WTC11 (cell line): ENCODE measurements at regions not wholly inside any gene's neighbourhood (a gene's known extent, or its start where the extent isn't known, plus 50 kb on each side); places are given as distances from the start of the nearest gene placed in this dataset.

ENCODE experiments used
- ATAC-seq: fragments of 200-7000 bp; cut with Tn5 transposase; 2 replicates; pipeline ENCODE4 v1.10.0; 2021; ENCODE audit warnings: mild to moderate bottlenecking, moderate library complexity
- CTCF ChIA-PET: fragments of 300-600 bp; sonication (Branson Sonifier 250); formaldehyde crosslinking; loops from one replicate; lab custom pipeline; 2021; ENCODE audit warnings: antibody characterized with exemption; lab: Charles Lee
- POLR2A ChIA-PET: fragments of 350-600 bp; sonication (Branson Sonifier 250); formaldehyde crosslinking; loops from one replicate; lab custom pipeline; 2021; ENCODE audit warnings: antibody characterized with exemption; lab: Charles Lee
- DNase-seq: peaks from one replicate; pipeline ENCODE4 v3.0.0; 2021; ENCODE audit warnings: low spot score
- H3K27ac Mint-ChIP-seq: 2 replicates; pipeline ENCODE4 v1.8.0; 2021; ENCODE audit warnings: mixed read lengths
- H3K27me3 Mint-ChIP-seq: 2 replicates; pipeline ENCODE4 v1.8.0; 2021; ENCODE audit warnings: low read depth, mild to moderate bottlenecking, moderate library complexity, mixed read lengths
- H3K36me3 Mint-ChIP-seq: 2 replicates; pipeline ENCODE4 v1.8.0; 2021; ENCODE audit warnings: mixed read lengths
- H3K4me1 Mint-ChIP-seq: 2 replicates; pipeline ENCODE4 v1.8.0; 2022; ENCODE audit warnings: mixed read lengths
- H3K4me3 Mint-ChIP-seq: 2 replicates; pipeline ENCODE4 v1.8.0; 2021; ENCODE audit warnings: mild to moderate bottlenecking, moderate library complexity, mixed read lengths
- H3K9me3 Mint-ChIP-seq: 2 replicates; pipeline ENCODE4 v1.8.0; 2021; ENCODE audit warnings: mixed read lengths
- FOXP1 ChIP-seq: sonication (generic); formaldehyde crosslinking; IDR thresholded peaks from 2 replicates; pipeline ENCODE4 v1.8.0; 2022; ENCODE audit warnings: missing genetic modification reagents, mild to moderate bottlenecking, moderate library complexity, borderline replicate concordance
- GRHL2 ChIP-seq: fragments of 250-450 bp; sonication (Bioruptor Pico); IDR thresholded peaks from 2 replicates; pipeline ENCODE4 v1.8.0; 2022; ENCODE audit warnings: mild to moderate bottlenecking, moderate library complexity; ENCODE audit not compliant: insufficient replicate concordance, severe bottlenecking
- GTF2I ChIP-seq: fragments of 250-450 bp; sonication (Bioruptor Pico); conservative IDR thresholded peaks from 2 replicates; pipeline ENCODE4 v1.4.0; 2021; ENCODE audit warnings: mild to moderate bottlenecking
- HMGA2 ChIP-seq: fragments of 250-450 bp; sonication (Bioruptor Pico); IDR thresholded peaks from 2 replicates; pipeline ENCODE4 v1.4.0; 2021; ENCODE audit warnings: mild to moderate bottlenecking, moderate library complexity
- IRF2 ChIP-seq: sonication (generic); formaldehyde crosslinking; IDR thresholded peaks from 2 replicates; pipeline ENCODE4 v1.8.0; 2022; ENCODE audit warnings: low read depth, missing genetic modification reagents, borderline replicate concordance
- JAZF1 ChIP-seq: fragments of 250-450 bp; sonication (Bioruptor Pico); IDR thresholded peaks from 2 replicates; pipeline ENCODE4 v1.9.0; 2021; ENCODE audit warnings: moderate library complexity, mild to moderate bottlenecking, inconsistent platforms
- KAT7 ChIP-seq: sonication (generic); formaldehyde crosslinking; IDR thresholded peaks from 2 replicates; pipeline ENCODE4 v1.8.1; 2023; ENCODE audit warnings: missing genetic modification reagents, mild to moderate bottlenecking, borderline replicate concordance
- MYBL2 ChIP-seq: sonication (generic); formaldehyde crosslinking; IDR thresholded peaks from 2 replicates; pipeline ENCODE4 v1.8.1; 2023; ENCODE audit warnings: mild to moderate bottlenecking, moderate library complexity, missing genetic modification reagents
- NFATC4 ChIP-seq: fragments of 250-450 bp; sonication (Bioruptor Pico); IDR thresholded peaks from 2 replicates; pipeline ENCODE4 v1.9.0; 2021; ENCODE audit warnings: mild to moderate bottlenecking
- NFE2L1 ChIP-seq: sonication (generic); formaldehyde crosslinking; IDR thresholded peaks from 2 replicates; pipeline ENCODE4 v1.8.1; 2023; ENCODE audit warnings: missing genetic modification reagents
- RELA ChIP-seq: sonication (generic); formaldehyde crosslinking; IDR thresholded peaks from 2 replicates; pipeline ENCODE4 v1.8.1; 2022; ENCODE audit warnings: missing genetic modification reagents, mild to moderate bottlenecking, borderline replicate concordance
- SMAD3 ChIP-seq: sonication (generic); formaldehyde crosslinking; IDR thresholded peaks from 2 replicates; pipeline ENCODE4 v1.8.0; 2022; ENCODE audit warnings: missing genetic modification reagents, mild to moderate bottlenecking, borderline replicate concordance
- SMAD4 ChIP-seq: sonication (generic); formaldehyde crosslinking; IDR thresholded peaks from 2 replicates; pipeline ENCODE4 v1.8.0; 2022; ENCODE audit warnings: mild to moderate bottlenecking, missing genetic modification reagents
- SOX15 ChIP-seq: fragments of 250-450 bp; sonication (Bioruptor Pico); IDR thresholded peaks from 2 replicates; pipeline ENCODE4 v1.9.0; 2021; ENCODE audit warnings: mild to moderate bottlenecking
- TEAD4 ChIP-seq: sonication (generic); formaldehyde crosslinking; IDR thresholded peaks from 2 replicates; pipeline ENCODE4 v1.8.0; 2022; ENCODE audit warnings: mild to moderate bottlenecking, missing genetic modification reagents
- ZBTB21 ChIP-seq: sonication (generic); formaldehyde crosslinking; IDR thresholded peaks from 2 replicates; pipeline ENCODE4 v1.8.1; 2023; ENCODE audit warnings: mild to moderate bottlenecking, missing genetic modification reagents, borderline replicate concordance
- ZNF121 ChIP-seq: sonication (generic); formaldehyde crosslinking; IDR thresholded peaks from 2 replicates; pipeline ENCODE4 v1.8.0; 2023; ENCODE audit warnings: missing genetic modification reagents
- ZNF219 ChIP-seq: sonication (generic); formaldehyde crosslinking; IDR thresholded peaks from 2 replicates; pipeline ENCODE4 v1.8.0; 2023; ENCODE audit warnings: missing genetic modification reagents, mild to moderate bottlenecking, borderline replicate concordance
- ZNF416 ChIP-seq: fragments of 250-450 bp; sonication (Bioruptor Pico); IDR thresholded peaks from 2 replicates; pipeline ENCODE4 v1.9.0; 2021; ENCODE audit warnings: mild to moderate bottlenecking, inconsistent platforms
- TF ChIP-seq, protein P1 (sequence below): sonication (generic); formaldehyde crosslinking; IDR thresholded peaks from 2 replicates; pipeline ENCODE4 v1.8.1; 2023; ENCODE audit warnings: mild to moderate bottlenecking, moderate library complexity, missing genetic modification reagents
- TF ChIP-seq, protein P2 (sequence below): sonication (generic); formaldehyde crosslinking; IDR thresholded peaks from 2 replicates; pipeline ENCODE4 v1.8.1; 2022; ENCODE audit warnings: mild to moderate bottlenecking, moderate library complexity, missing genetic modification reagents
- TF ChIP-seq, protein P3 (sequence below): sonication (generic); formaldehyde crosslinking; IDR thresholded peaks from 2 replicates; pipeline ENCODE4 v1.8.1; 2023; ENCODE audit warnings: mild to moderate bottlenecking, missing genetic modification reagents
- TF ChIP-seq, protein P4 (sequence below): sonication (generic); formaldehyde crosslinking; IDR thresholded peaks from 2 replicates; pipeline ENCODE4 v1.8.1; 2023; ENCODE audit warnings: mild to moderate bottlenecking, missing genetic modification reagents, moderate library complexity
- TF ChIP-seq, protein P5 (sequence below): sonication (generic); formaldehyde crosslinking; conservative IDR thresholded peaks from 2 replicates; pipeline ENCODE4 v1.8.1; 2022; ENCODE audit warnings: mild to moderate bottlenecking, missing genetic modification reagents
- TF ChIP-seq, protein P6 (sequence below): sonication (generic); formaldehyde crosslinking; IDR thresholded peaks from 2 replicates; pipeline ENCODE4 v1.8.0; 2022; ENCODE audit warnings: mild to moderate bottlenecking, missing genetic modification reagents
- TF ChIP-seq, protein P7 (sequence below): fragments of 250-450 bp; sonication (Bioruptor Pico); IDR thresholded peaks from 2 replicates; pipeline ENCODE4 v1.8.0; 2021; ENCODE audit warnings: mild to moderate bottlenecking

DNA sequence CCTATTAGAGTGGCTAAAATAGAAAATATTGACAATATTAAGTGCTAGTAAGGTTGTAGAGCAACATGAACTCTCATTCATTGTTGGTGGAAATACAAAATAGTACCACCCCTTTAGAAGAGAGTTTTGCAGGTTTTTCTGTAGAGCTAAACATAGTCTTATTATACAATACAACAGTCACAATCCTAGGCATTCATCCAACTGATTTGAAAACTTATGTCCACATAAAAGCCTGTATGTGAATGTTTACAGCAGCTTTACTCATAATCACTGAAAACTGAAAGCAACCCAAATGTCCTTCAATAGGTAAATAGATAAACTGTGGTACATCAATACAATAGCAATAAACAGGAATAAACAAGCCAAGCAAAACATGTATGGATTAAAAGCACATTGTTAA lies 127.2 kb upstream of the PRNP start:
- Mint-ChIP-seq H3K27ac (no peak overlapping the region), H3K4me3 (no peak overlapping the region), H3K36me3 (no peaks in the 10 kb centered on the region), H3K9me3 (no peaks in the 10 kb centered on the region), H3K27me3 (peaks cover 4% of the 10 kb centered on the region; the same call in 1 of the 2 replicates), H3K4me1 (peaks cover 6% of the 10 kb centered on the region)
- TF ChIP-seq GRHL2 (CRISPR knock-in tag) (no peak), SMAD3 (CRISPR knock-in tag) (no peak), MYBL2 (CRISPR knock-in tag) (no peak), GTF2I (CRISPR knock-in tag) (no peak), ZNF121 (CRISPR knock-in tag) (no peak), IRF2 (CRISPR knock-in tag) (no peak), NFATC4 (CRISPR knock-in tag) (no peak), SOX15 (no peak), NFE2L1 (no peak), SMAD4 (CRISPR knock-in tag) (no peak), FOXP1 (CRISPR knock-in tag) (no peak), ZBTB21 (CRISPR knock-in tag) (no peak), HMGA2 (CRISPR knock-in tag) (no peak)
- TF ChIP-seq, protein P1, sequence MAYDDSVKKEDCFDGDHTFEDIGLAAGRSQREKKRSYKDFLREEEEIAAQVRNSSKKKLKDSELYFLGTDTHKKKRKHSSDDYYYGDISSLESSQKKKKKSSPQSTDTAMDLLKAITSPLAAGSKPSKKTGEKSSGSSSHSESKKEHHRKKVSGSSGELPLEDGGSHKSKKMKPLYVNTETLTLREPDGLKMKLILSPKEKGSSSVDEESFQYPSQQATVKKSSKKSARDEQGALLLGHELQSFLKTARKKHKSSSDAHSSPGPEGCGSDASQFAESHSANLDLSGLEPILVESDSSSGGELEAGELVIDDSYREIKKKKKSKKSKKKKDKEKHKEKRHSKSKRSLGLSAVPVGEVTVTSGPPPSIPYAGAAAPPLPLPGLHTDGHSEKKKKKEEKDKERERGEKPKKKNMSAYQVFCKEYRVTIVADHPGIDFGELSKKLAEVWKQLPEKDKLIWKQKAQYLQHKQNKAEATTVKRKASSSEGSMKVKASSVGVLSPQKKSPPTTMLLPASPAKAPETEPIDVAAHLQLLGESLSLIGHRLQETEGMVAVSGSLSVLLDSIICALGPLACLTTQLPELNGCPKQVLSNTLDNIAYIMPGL (CRISPR knock-in tag), result no peak
- TF ChIP-seq, protein P2, sequence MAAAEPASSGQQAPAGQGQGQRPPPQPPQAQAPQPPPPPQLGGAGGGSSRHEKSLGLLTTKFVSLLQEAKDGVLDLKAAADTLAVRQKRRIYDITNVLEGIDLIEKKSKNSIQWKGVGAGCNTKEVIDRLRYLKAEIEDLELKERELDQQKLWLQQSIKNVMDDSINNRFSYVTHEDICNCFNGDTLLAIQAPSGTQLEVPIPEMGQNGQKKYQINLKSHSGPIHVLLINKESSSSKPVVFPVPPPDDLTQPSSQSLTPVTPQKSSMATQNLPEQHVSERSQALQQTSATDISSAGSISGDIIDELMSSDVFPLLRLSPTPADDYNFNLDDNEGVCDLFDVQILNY, result no peak
- TF ChIP-seq, protein P3, sequence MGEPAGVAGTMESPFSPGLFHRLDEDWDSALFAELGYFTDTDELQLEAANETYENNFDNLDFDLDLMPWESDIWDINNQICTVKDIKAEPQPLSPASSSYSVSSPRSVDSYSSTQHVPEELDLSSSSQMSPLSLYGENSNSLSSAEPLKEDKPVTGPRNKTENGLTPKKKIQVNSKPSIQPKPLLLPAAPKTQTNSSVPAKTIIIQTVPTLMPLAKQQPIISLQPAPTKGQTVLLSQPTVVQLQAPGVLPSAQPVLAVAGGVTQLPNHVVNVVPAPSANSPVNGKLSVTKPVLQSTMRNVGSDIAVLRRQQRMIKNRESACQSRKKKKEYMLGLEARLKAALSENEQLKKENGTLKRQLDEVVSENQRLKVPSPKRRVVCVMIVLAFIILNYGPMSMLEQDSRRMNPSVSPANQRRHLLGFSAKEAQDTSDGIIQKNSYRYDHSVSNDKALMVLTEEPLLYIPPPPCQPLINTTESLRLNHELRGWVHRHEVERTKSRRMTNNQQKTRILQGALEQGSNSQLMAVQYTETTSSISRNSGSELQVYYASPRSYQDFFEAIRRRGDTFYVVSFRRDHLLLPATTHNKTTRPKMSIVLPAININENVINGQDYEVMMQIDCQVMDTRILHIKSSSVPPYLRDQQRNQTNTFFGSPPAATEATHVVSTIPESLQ (CRISPR knock-in tag), result no peak
- TF ChIP-seq, protein P4, sequence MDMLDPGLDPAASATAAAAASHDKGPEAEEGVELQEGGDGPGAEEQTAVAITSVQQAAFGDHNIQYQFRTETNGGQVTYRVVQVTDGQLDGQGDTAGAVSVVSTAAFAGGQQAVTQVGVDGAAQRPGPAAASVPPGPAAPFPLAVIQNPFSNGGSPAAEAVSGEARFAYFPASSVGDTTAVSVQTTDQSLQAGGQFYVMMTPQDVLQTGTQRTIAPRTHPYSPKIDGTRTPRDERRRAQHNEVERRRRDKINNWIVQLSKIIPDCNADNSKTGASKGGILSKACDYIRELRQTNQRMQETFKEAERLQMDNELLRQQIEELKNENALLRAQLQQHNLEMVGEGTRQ (CRISPR knock-in tag), result no peak
- ChIA-PET POLR2A (no interaction called here), CTCF (interaction anchor here (2.4 kb wide), 1 partner anchor 10 kb away, joined by 8 read pairs; no protein-coding TSS in a partner anchor)
- DNase-seq (no peak), ATAC-seq (no peak)

DNA sequence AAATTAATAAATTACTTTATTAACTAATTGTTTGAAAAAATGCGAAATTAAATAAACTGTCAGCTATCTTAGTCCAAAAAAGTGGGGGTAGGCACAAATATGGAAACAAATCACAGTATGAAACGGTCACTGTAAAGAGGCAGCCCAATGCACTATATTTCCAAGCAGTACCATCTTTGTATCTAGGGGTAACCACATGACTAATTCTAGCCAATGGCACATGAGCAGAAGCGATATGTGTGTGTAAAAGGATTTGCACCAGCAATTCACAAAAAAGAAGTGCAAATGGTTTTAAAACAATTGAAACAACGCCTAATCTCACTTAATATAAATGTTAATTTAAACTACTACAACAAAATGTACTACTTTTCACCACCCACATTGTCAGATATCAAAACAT lies 129.5 kb upstream of the PRNP start:
- ChIA-PET POLR2A (no interaction called here), CTCF (interaction anchor here (0.7 kb wide), 1 partner anchor 12 kb away, joined by 3 read pairs; no protein-coding TSS in a partner anchor)
- Mint-ChIP-seq H3K27me3 (no peaks in the 10 kb centered on the region; the same call in 1 of the 2 replicates), H3K36me3 (no peaks in the 10 kb centered on the region), H3K27ac (no peak overlapping the region), H3K4me1 (peaks cover 1% of the 10 kb centered on the region), H3K9me3 (no peaks in the 10 kb centered on the region), H3K4me3 (no peak overlapping the region)
- DNase-seq (no peak), ATAC-seq (no peak)
- TF ChIP-seq, protein P5, sequence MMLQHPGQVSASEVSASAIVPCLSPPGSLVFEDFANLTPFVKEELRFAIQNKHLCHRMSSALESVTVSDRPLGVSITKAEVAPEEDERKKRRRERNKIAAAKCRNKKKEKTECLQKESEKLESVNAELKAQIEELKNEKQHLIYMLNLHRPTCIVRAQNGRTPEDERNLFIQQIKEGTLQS (CRISPR knock-in tag), result no peak
- no peak for TF ChIP-seq ZNF416
- TF ChIP-seq, protein P6, sequence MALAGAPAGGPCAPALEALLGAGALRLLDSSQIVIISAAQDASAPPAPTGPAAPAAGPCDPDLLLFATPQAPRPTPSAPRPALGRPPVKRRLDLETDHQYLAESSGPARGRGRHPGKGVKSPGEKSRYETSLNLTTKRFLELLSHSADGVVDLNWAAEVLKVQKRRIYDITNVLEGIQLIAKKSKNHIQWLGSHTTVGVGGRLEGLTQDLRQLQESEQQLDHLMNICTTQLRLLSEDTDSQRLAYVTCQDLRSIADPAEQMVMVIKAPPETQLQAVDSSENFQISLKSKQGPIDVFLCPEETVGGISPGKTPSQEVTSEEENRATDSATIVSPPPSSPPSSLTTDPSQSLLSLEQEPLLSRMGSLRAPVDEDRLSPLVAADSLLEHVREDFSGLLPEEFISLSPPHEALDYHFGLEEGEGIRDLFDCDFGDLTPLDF, result no peak
- TF ChIP-seq KAT7, result no peak
- no peak for TF ChIP-seq JAZF1 (CRISPR knock-in tag)
- no peak for TF ChIP-seq ZNF219 (CRISPR knock-in tag)
- TF ChIP-seq, protein P7, sequence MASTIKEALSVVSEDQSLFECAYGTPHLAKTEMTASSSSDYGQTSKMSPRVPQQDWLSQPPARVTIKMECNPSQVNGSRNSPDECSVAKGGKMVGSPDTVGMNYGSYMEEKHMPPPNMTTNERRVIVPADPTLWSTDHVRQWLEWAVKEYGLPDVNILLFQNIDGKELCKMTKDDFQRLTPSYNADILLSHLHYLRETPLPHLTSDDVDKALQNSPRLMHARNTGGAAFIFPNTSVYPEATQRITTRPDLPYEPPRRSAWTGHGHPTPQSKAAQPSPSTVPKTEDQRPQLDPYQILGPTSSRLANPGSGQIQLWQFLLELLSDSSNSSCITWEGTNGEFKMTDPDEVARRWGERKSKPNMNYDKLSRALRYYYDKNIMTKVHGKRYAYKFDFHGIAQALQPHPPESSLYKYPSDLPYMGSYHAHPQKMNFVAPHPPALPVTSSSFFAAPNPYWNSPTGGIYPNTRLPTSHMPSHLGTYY, result no peak
- no peak for TF ChIP-seq RELA
- no peak for TF ChIP-seq TEAD4 (CRISPR knock-in tag)
